ENCODE measurements at regions not wholly inside any gene's neighbourhood (a gene's known extent, or its start where the extent isn't known, plus 50 kb on each side); places are given as distances from the start of the nearest gene placed in this dataset.
A peak's percentile ranks its signal among the peaks of the same experiment; 100 is the strongest.

- Histone ChIP-seq H2AFZ (replicated peaks; ENCODE audit: low read length, poor library complexity) (no peak overlapping the region), H3K9ac (ENCODE audit: low read depth, low read length) (no peak overlapping the region), H2AK5ac (ENCODE audit: low read depth, low read length) (no peak overlapping the region), H3K9me3 (ENCODE audit: control insufficient read depth, insufficient read depth, low read length) (no peaks in the 10 kb centered on the region), H4K91ac (ENCODE audit: insufficient read depth, low read depth, low read length) (no peak overlapping the region), H2AK9ac (replicated peaks; ENCODE audit: low read depth, low read length, poor library complexity) (no peak overlapping the region), H4K8ac (ENCODE audit: low read depth in 2 of 2, low read length in 2 of 2) (no peak overlapping the region), H2BK15ac (ENCODE audit: low read depth, low read length) (no peak overlapping the region), H3K4me2 (ENCODE audit: low read depth, low read length) (no peak overlapping the region), H3K56ac (ENCODE audit: extremely low read depth, insufficient read depth, low read length) (no peak overlapping the region), H3K9me1 (ENCODE audit: insufficient read depth, low read length) (no peaks in the 10 kb centered on the region), H2BK20ac (ENCODE audit: low read depth, low read length) (no peak overlapping the region), H2BK5ac (ENCODE audit: low read depth, low read length, poor library complexity, severe bottlenecking) (no peak overlapping the region), H4K20me1 (ENCODE audit: insufficient read depth, low read length) (no peaks in the 10 kb centered on the region), H3K23ac (ENCODE audit: low read depth, low read length) (no peak overlapping the region), H3K27ac (ENCODE audit: insufficient read depth, low read length) (no peak overlapping the region), H2BK120ac (ENCODE audit: low read depth, low read length) (no peak overlapping the region), H3K18ac (ENCODE audit: low read depth, low read length) (no peak overlapping the region), H3K4me1 (ENCODE audit: control insufficient read depth, insufficient read depth, low read length) (no peaks in the 10 kb centered on the region), H3K4ac (ENCODE audit: low read depth, low read length) (no peak overlapping the region), H3K14ac (replicated peaks; ENCODE audit: low read depth, low read length) (no peak overlapping the region), H4K5ac (ENCODE audit: low read depth, low read length) (no peak overlapping the region), H3K36me3 (ENCODE audit: control insufficient read depth, insufficient read depth, low read length) (no peaks in the 10 kb centered on the region), H3K4me3 (ENCODE audit: insufficient read depth, low read depth, low read length) (no peak overlapping the region), H3K27me3 (ENCODE audit: control insufficient read depth, insufficient read depth, low read length) (no peaks in the 10 kb centered on the region; the same call in 1 of the 2 replicates), H3K79me1 (ENCODE audit: low read depth in 1 of 2, low read length in 2 of 2) (no peaks in the 10 kb centered on the region)
- ChIA-PET POLR2A (ENCODE audit: unreplicated experiment) (interaction anchor here (0.6 kb wide), 1 partner anchor 123 kb away, joined by 3 read pairs; no protein-coding TSS in a partner anchor), CTCF (no interaction called here)
- intact Hi-C loops (cut with micrococcal nuclease) = no loop called here
- TF ChIP-seq MAFK (IDR thresholded peaks at IDR 0.05; ENCODE audit: low read depth, low read length) (peak; percentile 82), MXI1 (IDR thresholded peaks at IDR 0.05; ENCODE audit: borderline replicate concordance, low read depth, low read length) (no peak)
- no CpG with 5 or more reads among the region's 2 CpGs for WGBS, 2 experiments (ENCODE audit: extremely low coverage in 2 of 2, insufficient read length in 1 of 2)
- in situ Hi-C loops (cut with MboI; ENCODE audit: low sequenced_read_pairs) = no loop called here
- dilution Hi-C loops (cut with HindIII; ENCODE audit: low sequenced_read_pairs, unreplicated experiment) = no loop called here
- ATAC-seq (ENCODE audit: low read depth) (no peak), DNase-seq (no peak)
- BruUV-seq (replicated peaks) = no TSS peak
These were observed 63.5 kb upstream of the IL1RAPL2 start for GRCh38 chrX:104502460-104502859.

All from IMR-90 (cell line).